NCI-H1436 treated with DMSO at 0.1 percent for 48 hours (cell line): ENCODE measurements at regions not wholly inside any gene's neighbourhood (a gene's known extent, or its start where the extent isn't known, plus 50 kb on each side); places are given as distances from the start of the nearest gene placed in this dataset.

Experiments used
- DNase-seq: peaks from one replicate; lab custom pipeline; 2025; lab: John Stamatoyannopoulos, UW

- DNase-seq, result no peak
Measured at GRCh38 chr7:131107337-131108211, 220.1 kb upstream of the MKLN1 start.

- no peak for DNase-seq
Measured at GRCh38 chr7:131108212-131108940, 219.3 kb upstream of the MKLN1 start.

- no peak for DNase-seq
Measured at GRCh38 chr7:131109011-131109758, 218.5 kb upstream of the MKLN1 start.

GRCh38 chr7:131109759-131110296 lies 217.8 kb upstream of the MKLN1 start:
- DNase-seq, result peak; percentile 37

GRCh38 chr7:131110297-131111080 lies 217.2 kb upstream of the MKLN1 start:
- no peak for DNase-seq

- DNase-seq, result no peak
Measured at GRCh38 chr7:131111081-131111576, 216.5 kb upstream of the MKLN1 start.

GRCh38 chr7:131111792-131112191 lies 215.9 kb upstream of the MKLN1 start:
- DNase-seq, result no peak

GRCh38 chr7:131112431-131112830 lies 215.2 kb upstream of the MKLN1 start:
- DNase-seq, result no peak

GRCh38 chr7:131115340-131115739 lies 212.3 kb upstream of the MKLN1 start:
- no peak for DNase-seq

- DNase-seq, result no peak
Measured at GRCh38 chr7:131117439-131117838, 210.2 kb upstream of the MKLN1 start.

- no peak for DNase-seq
Measured at GRCh38 chr7:131119381-131119780, 208.3 kb upstream of the MKLN1 start.

GRCh38 chr7:131122394-131122793 lies 205.3 kb upstream of the MKLN1 start:
- no peak for DNase-seq

GRCh38 chr7:131124001-131124629 lies 203.6 kb upstream of the MKLN1 start:
- no peak for DNase-seq

GRCh38 chr7:131124867-131125266 lies 202.8 kb upstream of the MKLN1 start:
- DNase-seq, result no peak

- DNase-seq, result no peak
Measured at GRCh38 chr7:131130324-131130723, 197.4 kb upstream of the MKLN1 start.

GRCh38 chr7:131131012-131131745 lies 196.5 kb upstream of the MKLN1 start:
- DNase-seq, result no peak

GRCh38 chr7:131131746-131132431 lies 195.8 kb upstream of the MKLN1 start:
- no peak for DNase-seq

GRCh38 chr7:131139462-131139861 lies 188.2 kb upstream of the MKLN1 start:
- DNase-seq, result no peak

- DNase-seq, result no peak
Measured at GRCh38 chr7:131141443-131141967, 186.2 kb upstream of the MKLN1 start.
